ENCODE measurements at regions not wholly inside any gene's neighbourhood (a gene's known extent, or its start where the extent isn't known, plus 50 kb on each side); places are given as distances from the start of the nearest gene placed in this dataset.

DNA sequence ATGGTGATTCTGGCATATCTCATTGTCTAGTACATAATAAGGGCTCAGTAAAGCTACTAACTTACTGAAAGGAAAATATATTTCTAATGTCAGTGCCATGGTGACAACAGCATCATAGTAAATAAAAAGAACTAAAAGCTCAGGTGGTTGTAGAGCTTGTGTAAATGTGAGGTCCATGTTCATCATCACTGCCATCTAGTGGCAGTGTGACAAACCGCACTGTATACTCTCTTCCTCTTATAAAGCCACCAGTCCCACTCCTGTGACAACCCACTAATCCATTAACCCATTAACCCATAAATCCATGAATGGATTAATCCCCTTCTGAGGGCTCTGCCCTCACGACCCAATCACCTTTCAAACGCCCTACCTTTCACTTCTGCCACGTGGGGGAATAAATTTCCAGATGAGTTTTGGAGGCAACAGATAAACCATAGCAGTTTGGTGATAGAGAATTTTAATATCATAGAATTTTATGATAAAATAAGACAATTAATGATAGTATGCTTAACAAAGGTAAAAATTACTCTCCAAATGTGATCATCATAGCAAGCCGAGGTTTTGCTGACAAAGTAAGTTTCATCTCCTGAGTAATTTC is 160.4 kb upstream of the SGCG start:
- ATAC-seq (peak; percentile 47 to 76 (median 66)), DNase-seq (peak in 3 of 5 donors; percentile 12 to 39 (median 22))
- TF ChIP-seq, protein P1, sequence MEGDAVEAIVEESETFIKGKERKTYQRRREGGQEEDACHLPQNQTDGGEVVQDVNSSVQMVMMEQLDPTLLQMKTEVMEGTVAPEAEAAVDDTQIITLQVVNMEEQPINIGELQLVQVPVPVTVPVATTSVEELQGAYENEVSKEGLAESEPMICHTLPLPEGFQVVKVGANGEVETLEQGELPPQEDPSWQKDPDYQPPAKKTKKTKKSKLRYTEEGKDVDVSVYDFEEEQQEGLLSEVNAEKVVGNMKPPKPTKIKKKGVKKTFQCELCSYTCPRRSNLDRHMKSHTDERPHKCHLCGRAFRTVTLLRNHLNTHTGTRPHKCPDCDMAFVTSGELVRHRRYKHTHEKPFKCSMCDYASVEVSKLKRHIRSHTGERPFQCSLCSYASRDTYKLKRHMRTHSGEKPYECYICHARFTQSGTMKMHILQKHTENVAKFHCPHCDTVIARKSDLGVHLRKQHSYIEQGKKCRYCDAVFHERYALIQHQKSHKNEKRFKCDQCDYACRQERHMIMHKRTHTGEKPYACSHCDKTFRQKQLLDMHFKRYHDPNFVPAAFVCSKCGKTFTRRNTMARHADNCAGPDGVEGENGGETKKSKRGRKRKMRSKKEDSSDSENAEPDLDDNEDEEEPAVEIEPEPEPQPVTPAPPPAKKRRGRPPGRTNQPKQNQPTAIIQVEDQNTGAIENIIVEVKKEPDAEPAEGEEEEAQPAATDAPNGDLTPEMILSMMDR (IDR thresholded peaks at IDR 0.05): peak; percentile 63 to 88 (median 76)
- TF ChIP-seq POLR2A (IDR thresholded peaks at IDR 0.05): no peak
- H3K27ac ChIP-seq: no peak overlapping the region
- no peak overlapping the region for H3K4me3 ChIP-seq
- intact Hi-C loops (cut with DNase I): loop anchor here in 5 of 10 donors (2.0 to 5.0 kb wide), 2 partner anchors 218 to 220 kb away; no protein-coding TSS in a partner anchor
- WGBS, 4 donors: 14 to 16% (median 16%) methylated on average over 5 of the region's 5 CpGs
- H3K4me1 ChIP-seq: no peaks in the 10 kb centered on the region
- no peaks in the 10 kb centered on the region for H3K36me3 ChIP-seq
- H3K27me3 ChIP-seq: peaks cover 0 to 9% (median 0%) of the 10 kb centered on the region in 9 donors
- H3K9me3 ChIP-seq: peaks cover 0 to 7% (median 0%) of the 10 kb centered on the region in 12 donors

DNA sequence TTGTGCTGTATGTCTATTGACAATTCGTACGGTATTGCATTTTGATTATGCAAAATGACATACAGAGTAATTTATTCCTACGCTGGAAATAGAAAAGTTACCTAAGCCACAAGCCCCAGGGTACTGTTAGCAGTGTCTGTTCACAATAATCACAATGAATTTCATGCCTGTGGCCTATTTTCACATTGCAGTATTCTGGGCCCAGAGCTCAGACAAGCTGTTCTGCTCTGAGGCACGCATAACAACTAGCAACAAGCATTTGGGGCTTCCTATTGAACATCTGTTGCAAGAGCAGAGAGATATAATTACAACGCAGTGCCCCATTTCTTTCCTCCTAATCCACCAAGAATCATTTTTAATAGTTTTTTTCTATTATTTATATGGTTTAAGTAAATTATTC is 158.9 kb upstream of the SGCG start:
- ATAC-seq: no peak
- DNase-seq: no peak
- Histone ChIP-seq H3K4me3 (no peak overlapping the region), H3K27ac (no peak overlapping the region), H3K4me1 (no peaks in the 10 kb centered on the region), H3K9me3 (no peaks in the 10 kb centered on the region), H3K36me3 (no peaks in the 10 kb centered on the region), H3K27me3 (peaks cover 0 to 9% (median 0%) of the 10 kb centered on the region in 9 donors)
- intact Hi-C loops (cut with DNase I): loop anchor here in 5 of 10 donors (2.0 to 5.0 kb wide), 2 partner anchors 220 to 221 kb away; no protein-coding TSS in a partner anchor
- 79 to 88% (median 87%) methylated on average over 5 of the region's 5 CpGs for WGBS, 4 donors
- TF ChIP-seq POLR2A (IDR thresholded peaks at IDR 0.05): no peak
- TF ChIP-seq, protein P1 (IDR thresholded peaks at IDR 0.05): no peak

DNA sequence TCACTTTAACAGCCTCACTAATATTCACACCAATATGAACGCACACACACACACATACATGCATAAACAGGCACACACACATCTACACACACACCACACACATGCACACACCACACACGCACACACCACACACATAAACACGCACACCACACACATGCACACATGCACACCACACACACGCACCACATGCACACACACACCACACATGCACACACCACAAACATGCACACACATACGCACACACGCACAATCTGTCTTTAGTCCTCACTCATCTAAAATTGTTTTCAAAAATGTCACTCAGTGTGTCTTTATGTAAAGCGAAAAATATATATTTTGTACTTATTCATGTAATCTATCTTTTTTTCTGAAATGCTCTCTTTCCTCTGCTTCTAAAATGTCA is 158.1 kb upstream of the SGCG start:
- intact Hi-C loops (cut with DNase I): loop anchor here in 4 of 10 donors (5.0 kb wide), 1 partner anchor 220 kb away; no protein-coding TSS in a partner anchor
- H3K27ac ChIP-seq: no peak overlapping the region
- ATAC-seq (no peak), DNase-seq (no peak)
- H3K4me3 ChIP-seq: no peak overlapping the region
- no peak for TF ChIP-seq POLR2A (IDR thresholded peaks at IDR 0.05)
- TF ChIP-seq, protein P1 (IDR thresholded peaks at IDR 0.05): no peak
- no peaks in the 10 kb centered on the region for H3K36me3 ChIP-seq
- H3K27me3 ChIP-seq: peaks cover 0 to 9% (median 0%) of the 10 kb centered on the region in 9 donors
- no peaks in the 10 kb centered on the region for H3K9me3 ChIP-seq
- H3K4me1 ChIP-seq: no peaks in the 10 kb centered on the region
- WGBS, 4 donors: 87 to 92% (median 90%) methylated on average over 7 of the region's 7 CpGs

DNA sequence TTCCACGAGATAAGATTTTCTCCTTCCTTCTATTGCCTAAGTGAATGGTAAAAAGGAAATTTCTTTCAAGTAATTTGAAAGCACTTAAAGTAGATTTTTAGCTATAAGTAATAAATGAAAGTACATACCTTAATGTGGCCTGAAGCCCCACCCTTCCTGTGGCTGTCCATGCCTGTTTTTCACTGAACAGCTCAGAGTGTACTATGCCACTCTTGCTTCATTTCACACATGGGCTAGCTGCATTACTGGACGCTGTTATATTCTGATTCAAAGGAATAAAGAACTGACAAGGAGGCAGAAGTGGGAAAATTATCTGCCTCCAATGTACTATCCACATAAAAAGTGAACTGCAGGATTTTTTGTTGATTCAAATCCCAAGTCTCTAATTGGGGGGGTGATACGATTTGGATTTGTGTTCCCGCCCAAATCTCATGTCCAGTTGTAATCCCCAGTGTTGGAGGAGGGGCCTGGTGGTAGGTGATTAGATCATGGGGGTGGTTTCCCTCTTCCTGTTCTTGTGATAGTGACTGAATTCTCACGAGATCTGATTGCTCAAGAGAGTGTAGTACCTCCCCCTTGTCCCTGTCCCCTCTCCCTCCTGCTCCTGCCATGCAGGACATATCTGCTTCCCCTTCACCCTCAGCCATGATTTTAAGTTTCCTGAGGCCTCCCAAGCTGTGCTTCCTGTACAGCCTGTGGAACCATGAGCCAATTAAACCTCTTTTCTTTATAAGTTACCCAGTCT is 154.7 kb upstream of the SGCG start:
- 64 to 67% (median 65%) methylated on average over 5 of the region's 5 CpGs for WGBS, 4 donors
- Histone ChIP-seq H3K27me3 (peaks cover 0 to 9% (median 0%) of the 10 kb centered on the region in 9 donors), H3K27ac (no peak overlapping the region), H3K36me3 (no peaks in the 10 kb centered on the region), H3K9me3 (no peaks in the 10 kb centered on the region), H3K4me1 (no peaks in the 10 kb centered on the region), H3K4me3 (no peak overlapping the region)
- ATAC-seq: no peak
- no peak for TF ChIP-seq POLR2A (IDR thresholded peaks at IDR 0.05)
- DNase-seq: no peak
- intact Hi-C loops (cut with DNase I): no loop called here
